HEK293 (cell line): ENCODE measurements at regions not wholly inside any gene's neighbourhood (a gene's known extent, or its start where the extent isn't known, plus 50 kb on each side); places are given as distances from the start of the nearest gene placed in this dataset.

ENCODE experiments used
- CTCF ChIA-PET: fragments of 350-600 bp; formaldehyde crosslinking; extraction: SDS; loops from one replicate; lab custom pipeline; 2021; ENCODE audit warnings: antibody characterized with exemption; lab: Yijun Ruan, JAX
- POLR2A ChIA-PET: fragments of 300-600 bp; formaldehyde crosslinking; extraction: SDS; loops from one replicate; lab custom pipeline; 2020; ENCODE audit warnings: antibody characterized with exemption, inconsistent platforms; lab: Yijun Ruan, JAX
- H3K27ac ChIP-seq: fragments of 200-500 bp; sonication (Bioruptor generic); 2 replicates; pipeline ENCODE4 v1.5.1; 2014; ENCODE audit warnings: low read depth, low read length, control low read depth, inconsistent platforms; ENCODE audit errors: extremely low read depth
- H3K36me3 ChIP-seq, 2 experiments: fragments of 200-500 bp in 1 of 2; sonication (Bioruptor generic) in 1 of 2; 1 replicate in 1 of 2; 2 replicates in 1 of 2; pipeline ENCODE4 v1.5.1; 2014 to 2017; ENCODE audit warnings: inconsistent platforms in 2 of 2, low read length in 2 of 2; ENCODE audit not compliant: control insufficient read depth in 2 of 2, insufficient read depth in 1 of 2
- H3K4me1 ChIP-seq: fragments of 200-500 bp; sonication (Bioruptor generic); 2 replicates; pipeline ENCODE4 v1.5.1; 2014; ENCODE audit warnings: mild to moderate bottlenecking, low read length, inconsistent platforms; ENCODE audit not compliant: control insufficient read depth, insufficient read depth
- H3K4me3 ChIP-seq: 2 replicates; pipeline ENCODE4 v1.5.1; 2011; ENCODE audit warnings: low read depth, mild to moderate bottlenecking, control low read depth, low read length, moderate library complexity
- H3K9me3 ChIP-seq: fragments of 200-500 bp; sonication (Bioruptor generic); 2 replicates; pipeline ENCODE4 v1.5.1; 2014; ENCODE audit warnings: low read depth, low read length, inconsistent platforms; ENCODE audit not compliant: control insufficient read depth, insufficient read depth
- SCRT2 ChIP-seq: fragments of 450-650 bp; formaldehyde crosslinking; IDR thresholded peaks from 2 replicates; pipeline ENCODE4 v1.5.1; 2016; ENCODE audit warnings: missing biosample characterization, missing genetic modification characterization
- TCF7L2 ChIP-seq: IDR thresholded peaks from 2 replicates; pipeline ENCODE4 v1.6.1; 2011; ENCODE audit warnings: low read depth, mild to moderate bottlenecking, inconsistent platforms, low read length, moderate library complexity, borderline replicate concordance
- YY2 ChIP-seq: fragments of 450-650 bp; formaldehyde crosslinking; IDR thresholded peaks from 2 replicates; pipeline ENCODE4 v1.5.1; 2016; ENCODE audit warnings: missing biosample characterization, missing genetic modification characterization
- ZBTB6 ChIP-seq: fragments of 450-650 bp; formaldehyde crosslinking; IDR thresholded peaks from 2 replicates; pipeline ENCODE4 v1.5.1; 2017; ENCODE audit warnings: missing biosample characterization, missing genetic modification characterization
- ZBTB8A ChIP-seq: fragments of 450-650 bp; formaldehyde crosslinking; IDR thresholded peaks from 2 replicates; pipeline ENCODE4 v1.5.1; 2016; ENCODE audit warnings: missing biosample characterization, missing genetic modification characterization
- ZNF114 ChIP-seq: fragments of 450-650 bp; formaldehyde crosslinking; IDR thresholded peaks from 2 replicates; pipeline ENCODE4 v1.5.0; 2017; ENCODE audit warnings: missing biosample characterization, missing genetic modification characterization
- ZNF121 ChIP-seq: fragments of 450-650 bp; formaldehyde crosslinking; IDR thresholded peaks from 2 replicates; pipeline ENCODE4 v1.5.1; 2016; ENCODE audit warnings: missing biosample characterization, missing genetic modification characterization
- ZNF2 ChIP-seq: fragments of 450-650 bp; formaldehyde crosslinking; IDR thresholded peaks from 2 replicates; pipeline ENCODE4 v1.5.1; 2016; ENCODE audit warnings: missing biosample characterization, missing genetic modification characterization
- ZNF214 ChIP-seq: fragments of 450-650 bp; formaldehyde crosslinking; IDR thresholded peaks from 2 replicates; pipeline ENCODE4 v1.5.1; 2017; ENCODE audit warnings: missing biosample characterization, mild to moderate bottlenecking, missing genetic modification characterization, borderline replicate concordance
- ZNF221 ChIP-seq: fragments of 450-650 bp; formaldehyde crosslinking; IDR thresholded peaks from 2 replicates; pipeline ENCODE4 v1.5.1; 2017; ENCODE audit warnings: missing biosample characterization, missing genetic modification characterization, borderline replicate concordance
- ZNF324 ChIP-seq: fragments of 450-650 bp; formaldehyde crosslinking; IDR thresholded peaks from 2 replicates; pipeline ENCODE4 v1.5.1; 2016; ENCODE audit warnings: missing biosample characterization, missing genetic modification characterization
- ZNF48 ChIP-seq: fragments of 450-650 bp; formaldehyde crosslinking; IDR thresholded peaks from 2 replicates; pipeline ENCODE4 v1.5.1; 2016; ENCODE audit warnings: missing biosample characterization, missing genetic modification characterization
- ZNF529 ChIP-seq: fragments of 450-650 bp; formaldehyde crosslinking; IDR thresholded peaks from 2 replicates; pipeline ENCODE4 v1.5.1; 2017; ENCODE audit warnings: missing genetic modification characterization, missing biosample characterization; ENCODE audit not compliant: insufficient replicate concordance
- ZNF610 ChIP-seq: fragments of 450-650 bp; formaldehyde crosslinking; IDR thresholded peaks from 2 replicates; pipeline ENCODE4 v1.5.1; 2016; ENCODE audit warnings: missing biosample characterization, missing genetic modification characterization, borderline replicate concordance
- ZNF654 ChIP-seq: fragments of 450-650 bp; formaldehyde crosslinking; IDR thresholded peaks from 2 replicates; pipeline ENCODE4 v1.5.1; 2016; ENCODE audit warnings: low read depth, missing biosample characterization, missing genetic modification characterization
- ZNF692 ChIP-seq: fragments of 450-650 bp; formaldehyde crosslinking; IDR thresholded peaks from 2 replicates; pipeline ENCODE4 v1.5.1; 2016; ENCODE audit warnings: missing biosample characterization, missing genetic modification characterization
- ZNF837 ChIP-seq: fragments of 450-650 bp; formaldehyde crosslinking; IDR thresholded peaks from 2 replicates; pipeline ENCODE4 v1.5.1; 2016; ENCODE audit warnings: missing biosample characterization, missing genetic modification characterization
- ZSCAN4 ChIP-seq: fragments of 450-650 bp; formaldehyde crosslinking; IDR thresholded peaks from 2 replicates; pipeline ENCODE4 v1.5.1; 2017; ENCODE audit warnings: missing biosample characterization, missing genetic modification characterization

GRCh38 chr12:127583041-127583440, 683.9 kb upstream of the TMEM132C start:
- POLR2A ChIA-PET: no interaction called here
- Histone ChIP-seq H3K9me3 (no peaks in the 10 kb centered on the region), H3K36me3 (no peaks in the 10 kb centered on the region), H3K4me3 (no peak overlapping the region), H3K27ac (no peak overlapping the region), H3K4me1 (no peaks in the 10 kb centered on the region)
- no peak for TF ChIP-seq ZNF324
- CTCF ChIA-PET: no interaction called here

- Histone ChIP-seq H3K36me3 (no peaks in the 10 kb centered on the region), H3K9me3 (no peaks in the 10 kb centered on the region), H3K4me3 (no peak overlapping the region)
- TF ChIP-seq ZBTB6 (tag by site-specific recombination): no peak
- TF ChIP-seq ZNF121 (tag by site-specific recombination): no peak
- no peak for TF ChIP-seq ZNF221 (tag by site-specific recombination)
- TF ChIP-seq YY2 (tag by site-specific recombination): no peak
- TF ChIP-seq ZNF837 (tag by site-specific recombination): no peak
- TF ChIP-seq ZNF692 (tag by site-specific recombination): no peak
- TF ChIP-seq TCF7L2: no peak
- TF ChIP-seq ZSCAN4 (tag by site-specific recombination): no peak
- no peak for TF ChIP-seq ZNF114 (tag by site-specific recombination)
- TF ChIP-seq, all 188 proteins: peak for 0
- H3K27ac ChIP-seq: no peak overlapping the region
- H3K4me1 ChIP-seq: no peaks in the 10 kb centered on the region
- ChIA-PET POLR2A (no interaction called here), CTCF (interaction anchor here (0.9 kb wide), 1 partner anchor 90 kb away, joined by 3 read pairs; no protein-coding TSS in a partner anchor)
These were observed 678.7 kb upstream of the TMEM132C start for GRCh38 chr12:127588249-127588648.

- H3K9me3 ChIP-seq: no peaks in the 10 kb centered on the region
- no peaks in the 10 kb centered on the region for H3K36me3 ChIP-seq
- TF ChIP-seq ZNF2: no peak
- no peak for TF ChIP-seq ZNF214 (tag by site-specific recombination)
- TF ChIP-seq ZNF610 (tag by site-specific recombination): no peak
- TF ChIP-seq ZNF48 (tag by site-specific recombination): no peak
- TF ChIP-seq ZNF529 (tag by site-specific recombination): no peak
- no peak for TF ChIP-seq ZBTB8A (tag by site-specific recombination)
- TF ChIP-seq TCF7L2: no peak
- TF ChIP-seq ZNF654 (tag by site-specific recombination): no peak
- no peak for TF ChIP-seq SCRT2
- no peak overlapping the region for H3K27ac ChIP-seq
- ChIA-PET CTCF (no interaction called here), POLR2A (no interaction called here)
- no peak overlapping the region for H3K4me3 ChIP-seq
- H3K4me1 ChIP-seq: no peaks in the 10 kb centered on the region
These were observed 677.4 kb upstream of the TMEM132C start for GRCh38 chr12:127589541-127589940.
